ENCODE measurements at regions not wholly inside any gene's neighbourhood (a gene's known extent, or its start where the extent isn't known, plus 50 kb on each side); places are given as distances from the start of the nearest gene placed in this dataset.
A peak's percentile ranks its signal among the peaks of the same experiment; 100 is the strongest.

DNA sequence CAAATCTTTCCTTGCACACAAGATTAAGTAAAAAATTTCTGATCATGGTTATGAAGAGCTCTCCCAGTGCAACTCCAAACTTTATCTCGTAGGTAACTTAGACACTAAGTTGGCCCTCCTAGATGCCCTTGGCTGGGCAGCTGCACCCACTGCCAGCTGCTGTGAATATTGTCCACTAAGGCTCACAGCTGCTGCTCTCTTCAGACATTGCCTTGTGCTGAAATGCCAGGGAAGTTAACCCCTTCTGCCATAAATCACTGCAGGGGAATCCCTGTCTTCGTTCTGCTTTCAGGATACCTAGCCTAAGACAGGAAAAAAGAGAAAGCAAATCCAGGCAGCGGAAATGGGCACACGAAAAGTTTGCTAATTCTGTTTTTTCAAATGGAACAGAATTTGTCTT is 106.4 kb downstream of the IRX5 start:
- Histone ChIP-seq H3K14ac (ENCODE audit: low read length) (no peak overlapping the region), H2BK5ac (ENCODE audit: low read length) (no peak overlapping the region), H3K27me3 (ENCODE audit: control insufficient read depth in 3 of 3, insufficient read depth in 3 of 3, low read depth in 1 of 3, low read length in 3 of 3) (peaks cover 0 to 10% (median 0%) of the 10 kb centered on the region in 3 experiments), H2AFZ (ENCODE audit: low read length) (no peak overlapping the region), H2BK120ac (ENCODE audit: low read depth, low read length) (no peak overlapping the region), H3K9me3 (replicated peaks in 1 of 2; ENCODE audit: control insufficient read depth in 2 of 2, insufficient read depth in 1 of 2, low read depth in 1 of 2, low read length in 2 of 2) (no peaks in the 10 kb centered on the region), H3K4ac (ENCODE audit: low read length) (no peak overlapping the region), H3K18ac (ENCODE audit: low read length) (no peak overlapping the region), H3K79me1 (ENCODE audit: low read depth, low read length) (no peaks in the 10 kb centered on the region), H3K9ac (ENCODE audit: low read depth, low read length, poor library complexity) (no peak overlapping the region), H2BK12ac (ENCODE audit: low read length) (no peak overlapping the region), H2AK5ac (ENCODE audit: low read depth, low read length) (no peak overlapping the region), H3K27ac (replicated peaks; ENCODE audit: low read length) (no peak overlapping the region), H3K4me1 (ENCODE audit: control insufficient read depth in 2 of 2, insufficient read depth in 1 of 2, low read depth in 1 of 2, low read length in 2 of 2) (peaks cover 0 to 1% of the 10 kb centered on the region in 2 donors), H4K91ac (ENCODE audit: low read depth, low read length, poor library complexity) (no peak overlapping the region), H3K36me3 (replicated peaks in 1 of 2; ENCODE audit: control insufficient read depth in 2 of 2, insufficient read depth in 2 of 2, low read length in 2 of 2) (no peaks in the 10 kb centered on the region), H3K4me3 (ENCODE audit: low read length in 2 of 2) (no peak overlapping the region), H3K23ac (ENCODE audit: low read depth, low read length, poor library complexity) (no peak overlapping the region), H4K8ac (ENCODE audit: low read depth, low read length) (no peak overlapping the region), H2BK15ac (ENCODE audit: low read length) (no peak overlapping the region), H3K4me2 (ENCODE audit: insufficient read depth, low read length, poor library complexity, severe bottlenecking) (no peak overlapping the region)
- no CpG with 5 or more reads among the region's 4 CpGs for WGBS, 2 donors (ENCODE audit: extremely low coverage in 2 of 2, insufficient read length in 2 of 2, insufficient replicate concordance in 1 of 2)
- DNase-seq (ENCODE audit: low spot score) = no peak

DNA sequence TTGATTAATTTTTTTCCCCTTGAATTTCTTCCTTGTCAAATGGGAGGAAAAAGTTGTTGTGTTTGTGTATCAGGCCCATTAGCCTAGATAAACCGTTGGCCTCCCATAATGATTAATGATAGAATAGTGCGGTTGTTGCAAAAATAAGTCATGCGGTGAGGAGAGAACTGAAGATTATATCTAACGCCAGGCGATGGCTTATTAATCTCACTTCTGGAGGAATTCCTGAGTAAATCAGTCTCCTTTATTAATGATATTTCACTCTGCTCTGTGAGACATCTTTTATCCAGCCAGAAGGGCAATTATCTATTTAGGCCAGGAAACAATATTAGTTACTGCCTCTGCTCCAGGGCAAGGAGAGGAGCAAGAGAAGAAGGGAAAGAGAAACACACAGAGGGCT is 107.3 kb downstream of the IRX5 start:
- H3K36me3 ChIP-seq (replicated peaks in 1 of 2; ENCODE audit: control insufficient read depth in 2 of 2, insufficient read depth in 2 of 2, low read length in 2 of 2) = no peaks in the 10 kb centered on the region
- no CpG with 5 or more reads among the region's 5 CpGs for WGBS, 2 donors (ENCODE audit: extremely low coverage in 2 of 2, insufficient read length in 2 of 2, insufficient replicate concordance in 1 of 2)

DNA sequence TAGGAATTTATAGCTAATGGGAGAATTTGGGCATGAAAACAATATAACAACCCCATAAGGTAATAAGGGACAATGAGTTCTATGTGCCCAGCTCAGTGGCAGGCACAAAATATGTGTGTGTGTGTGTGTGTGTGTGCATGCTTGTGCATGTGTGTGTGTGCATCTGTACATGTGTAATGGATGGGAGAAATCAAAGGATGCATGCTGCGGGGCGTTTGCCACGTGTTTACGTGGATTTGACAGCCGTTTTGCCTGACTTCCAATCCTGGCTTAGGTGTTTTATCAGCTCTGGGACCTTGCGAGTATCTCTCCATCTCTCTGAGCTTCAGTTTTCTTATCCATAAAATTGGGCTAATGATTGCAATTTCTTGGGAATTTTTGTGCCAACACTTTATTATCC is 108.4 kb downstream of the IRX5 start:
- Histone ChIP-seq H3K18ac (ENCODE audit: low read length) (no peak overlapping the region), H3K27ac (replicated peaks; ENCODE audit: low read length) (no peak overlapping the region), H2BK12ac (ENCODE audit: low read length) (no peak overlapping the region), H3K9ac (ENCODE audit: low read depth, low read length, poor library complexity) (peak overlapping the region; percentile 5), H3K23ac (ENCODE audit: low read depth, low read length, poor library complexity) (no peak overlapping the region), H3K4ac (ENCODE audit: low read length) (no peak overlapping the region), H2BK5ac (ENCODE audit: low read length) (no peak overlapping the region), H4K91ac (ENCODE audit: low read depth, low read length, poor library complexity) (peak overlapping the region; percentile 15), H3K36me3 (replicated peaks in 1 of 2; ENCODE audit: control insufficient read depth in 2 of 2, insufficient read depth in 2 of 2, low read length in 2 of 2) (no peaks in the 10 kb centered on the region), H3K27me3 (ENCODE audit: control insufficient read depth in 3 of 3, insufficient read depth in 3 of 3, low read depth in 1 of 3, low read length in 3 of 3) (peaks cover 0 to 10% (median 0%) of the 10 kb centered on the region in 3 experiments), H2AFZ (ENCODE audit: low read length) (no peak overlapping the region), H3K79me1 (ENCODE audit: low read depth, low read length) (no peaks in the 10 kb centered on the region), H2BK120ac (ENCODE audit: low read depth, low read length) (no peak overlapping the region), H3K4me1 (ENCODE audit: control insufficient read depth in 2 of 2, insufficient read depth in 1 of 2, low read depth in 1 of 2, low read length in 2 of 2) (no peaks in the 10 kb centered on the region), H3K9me3 (replicated peaks in 1 of 2; ENCODE audit: control insufficient read depth in 2 of 2, insufficient read depth in 1 of 2, low read depth in 1 of 2, low read length in 2 of 2) (no peaks in the 10 kb centered on the region), H3K4me3 (ENCODE audit: low read length in 2 of 2) (no peak overlapping the region), H4K8ac (ENCODE audit: low read depth, low read length) (no peak overlapping the region), H3K14ac (ENCODE audit: low read length) (no peak overlapping the region), H2BK15ac (ENCODE audit: low read length) (no peak overlapping the region), H2AK5ac (ENCODE audit: low read depth, low read length) (no peak overlapping the region), H3K4me2 (ENCODE audit: insufficient read depth, low read length, poor library complexity, severe bottlenecking) (no peak overlapping the region)
- no peak for DNase-seq (ENCODE audit: low spot score)
- no CpG with 5 or more reads among the region's 6 CpGs for WGBS, 2 donors (ENCODE audit: extremely low coverage in 2 of 2, insufficient read length in 2 of 2, insufficient replicate concordance in 1 of 2)

More for the DNA sequence above, 107.3 kb downstream of the IRX5 start:
- H3K27ac ChIP-seq (replicated peaks; ENCODE audit: low read length) = no peak overlapping the region
- H2AFZ ChIP-seq (ENCODE audit: low read length) = no peak overlapping the region
- no peak overlapping the region for H2BK120ac ChIP-seq (ENCODE audit: low read depth, low read length)
- no peak overlapping the region for H3K4me3 ChIP-seq (ENCODE audit: low read length in 2 of 2)
- no peak overlapping the region for H3K18ac ChIP-seq (ENCODE audit: low read length)
- H3K79me1 ChIP-seq (ENCODE audit: low read depth, low read length) = no peaks in the 10 kb centered on the region
- no peak overlapping the region for H4K8ac ChIP-seq (ENCODE audit: low read depth, low read length)
- no peak overlapping the region for H2BK12ac ChIP-seq (ENCODE audit: low read length)
- H4K91ac ChIP-seq (ENCODE audit: low read depth, low read length, poor library complexity) = no peak overlapping the region
- H3K4me2 ChIP-seq (ENCODE audit: insufficient read depth, low read length, poor library complexity, severe bottlenecking) = no peak overlapping the region
- no peak overlapping the region for H3K4ac ChIP-seq (ENCODE audit: low read length)
- no peak for DNase-seq (ENCODE audit: low spot score)
- H2BK5ac ChIP-seq (ENCODE audit: low read length) = no peak overlapping the region
- H3K9me3 ChIP-seq (replicated peaks in 1 of 2; ENCODE audit: control insufficient read depth in 2 of 2, insufficient read depth in 1 of 2, low read depth in 1 of 2, low read length in 2 of 2) = no peaks in the 10 kb centered on the region
- no peak overlapping the region for H3K14ac ChIP-seq (ENCODE audit: low read length)
- H3K9ac ChIP-seq (ENCODE audit: low read depth, low read length, poor library complexity) = no peak overlapping the region
- H2AK5ac ChIP-seq (ENCODE audit: low read depth, low read length) = no peak overlapping the region
- H3K4me1 ChIP-seq (ENCODE audit: control insufficient read depth in 2 of 2, insufficient read depth in 1 of 2, low read depth in 1 of 2, low read length in 2 of 2) = peaks cover 0 to 1% of the 10 kb centered on the region in 2 donors
- H2BK15ac ChIP-seq (ENCODE audit: low read length) = no peak overlapping the region
- no peak overlapping the region for H3K23ac ChIP-seq (ENCODE audit: low read depth, low read length, poor library complexity)
- peaks cover 0 to 10% (median 0%) of the 10 kb centered on the region in 3 experiments for H3K27me3 ChIP-seq (ENCODE audit: control insufficient read depth in 3 of 3, insufficient read depth in 3 of 3, low read depth in 1 of 3, low read length in 3 of 3)

- Histone ChIP-seq H2AK5ac (ENCODE audit: low read depth, low read length) (no peak overlapping the region), H4K8ac (ENCODE audit: low read depth, low read length) (no peak overlapping the region), H3K36me3 (replicated peaks in 1 of 2; ENCODE audit: control insufficient read depth in 2 of 2, insufficient read depth in 2 of 2, low read length in 2 of 2) (no peaks in the 10 kb centered on the region), H3K9ac (ENCODE audit: low read depth, low read length, poor library complexity) (no peak overlapping the region), H3K4me2 (ENCODE audit: insufficient read depth, low read length, poor library complexity, severe bottlenecking) (no peak overlapping the region), H2BK5ac (ENCODE audit: low read length) (no peak overlapping the region), H3K14ac (ENCODE audit: low read length) (no peak overlapping the region), H4K91ac (ENCODE audit: low read depth, low read length, poor library complexity) (no peak overlapping the region), H3K27ac (replicated peaks; ENCODE audit: low read length) (no peak overlapping the region), H3K9me3 (replicated peaks in 1 of 2; ENCODE audit: control insufficient read depth in 2 of 2, insufficient read depth in 1 of 2, low read depth in 1 of 2, low read length in 2 of 2) (no peaks in the 10 kb centered on the region), H2BK12ac (ENCODE audit: low read length) (no peak overlapping the region), H3K27me3 (ENCODE audit: control insufficient read depth in 3 of 3, insufficient read depth in 3 of 3, low read depth in 1 of 3, low read length in 3 of 3) (peaks cover 0 to 10% (median 0%) of the 10 kb centered on the region in 3 experiments), H3K79me1 (ENCODE audit: low read depth, low read length) (no peaks in the 10 kb centered on the region), H3K4me1 (ENCODE audit: control insufficient read depth in 2 of 2, insufficient read depth in 1 of 2, low read depth in 1 of 2, low read length in 2 of 2) (no peaks in the 10 kb centered on the region), H3K23ac (ENCODE audit: low read depth, low read length, poor library complexity) (no peak overlapping the region), H2AFZ (ENCODE audit: low read length) (no peak overlapping the region), H3K4me3 (ENCODE audit: low read length in 2 of 2) (no peak overlapping the region), H2BK15ac (ENCODE audit: low read length) (no peak overlapping the region), H3K4ac (ENCODE audit: low read length) (no peak overlapping the region), H3K18ac (ENCODE audit: low read length) (no peak overlapping the region), H2BK120ac (ENCODE audit: low read depth, low read length) (no peak overlapping the region)
- WGBS, 2 donors (ENCODE audit: extremely low coverage in 2 of 2, insufficient read length in 2 of 2, insufficient replicate concordance in 1 of 2) = no CpG with 5 or more reads among the region's 6 CpGs
- no peak for DNase-seq (ENCODE audit: low spot score)
These were observed 108.8 kb downstream of the IRX5 start for GRCh38 chr16:55039511-55039910.
